GM18508 (cell line): ENCODE measurements at regions not wholly inside any gene's neighbourhood (a gene's known extent, or its start where the extent isn't known, plus 50 kb on each side); places are given as distances from the start of the nearest gene placed in this dataset.

Experiments used
- ATAC-seq: cut with Tn5 transposase; IDR thresholded peaks from one replicate; pipeline ENCODE4 v1.9.1; 2021; ENCODE audit warnings: moderate number of reproducible peaks; ENCODE audit not compliant: insufficient read depth, unreplicated experiment

- ATAC-seq, result no peak
Measured at GRCh38 chr2:65724336-65724735, 291.9 kb upstream of the SPRED2 start.

- no peak for ATAC-seq
Measured at GRCh38 chr2:65722028-65722778, 289.8 kb upstream of the SPRED2 start.

- no peak for ATAC-seq
Measured at GRCh38 chr2:65716698-65717097, 284.3 kb upstream of the SPRED2 start.

GRCh38 chr2:65715323-65715722 is 282.9 kb upstream of the SPRED2 start:
- ATAC-seq, result no peak

- ATAC-seq, result no peak
Measured at GRCh38 chr2:65714866-65715265, 282.5 kb upstream of the SPRED2 start.

GRCh38 chr2:65711863-65712262 is 279.5 kb upstream of the SPRED2 start:
- ATAC-seq, result no peak

GRCh38 chr2:65710779-65711295 is 278.4 kb upstream of the SPRED2 start:
- ATAC-seq, result peak; percentile 53

GRCh38 chr2:65710356-65710755 is 278.0 kb upstream of the SPRED2 start:
- ATAC-seq, result no peak

- ATAC-seq, result no peak
Measured at GRCh38 chr2:65708086-65708485, 275.7 kb upstream of the SPRED2 start.

GRCh38 chr2:65706411-65706810 is 274.0 kb upstream of the SPRED2 start:
- no peak for ATAC-seq

GRCh38 chr2:65701191-65701590 is 268.8 kb upstream of the SPRED2 start:
- no peak for ATAC-seq

- ATAC-seq, result no peak
Measured at GRCh38 chr2:65700720-65701119, 268.3 kb upstream of the SPRED2 start.

GRCh38 chr2:65700004-65700651 is 267.7 kb upstream of the SPRED2 start:
- ATAC-seq, result no peak

- ATAC-seq, result no peak
Measured at GRCh38 chr2:65691816-65692215, 259.4 kb upstream of the SPRED2 start.

- no peak for ATAC-seq
Measured at GRCh38 chr2:65688141-65688886, 255.9 kb upstream of the SPRED2 start.

- no peak for ATAC-seq
Measured at GRCh38 chr2:65687614-65688013, 255.2 kb upstream of the SPRED2 start.

- no peak for ATAC-seq
Measured at GRCh38 chr2:65686928-65687521, 254.6 kb upstream of the SPRED2 start.

- no peak for ATAC-seq
Measured at GRCh38 chr2:65681503-65681902, 249.1 kb upstream of the SPRED2 start.

- ATAC-seq, result no peak
Measured at GRCh38 chr2:65678779-65679391, 246.5 kb upstream of the SPRED2 start.

GRCh38 chr2:65675350-65675749 is 243.0 kb upstream of the SPRED2 start:
- ATAC-seq, result no peak
